ENCODE measurements at regions not wholly inside any gene's neighbourhood (a gene's known extent, or its start where the extent isn't known, plus 50 kb on each side); places are given as distances from the start of the nearest gene placed in this dataset.

GRCh38 chr15:31151301-31152233 is 50.0 kb upstream of the TRPM1 start:
- Histone ChIP-seq H3K4me3 (ENCODE audit: low read length) (no peak overlapping the region), H3K9ac (ENCODE audit: low read length) (no peak overlapping the region), H3K9me3 (ENCODE audit: low read length) (no peaks in the 10 kb centered on the region), H3F3A (ENCODE audit: low read length, unreplicated experiment) (no peaks in the 10 kb centered on the region), H3K79me2 (ENCODE audit: low read length) (no peaks in the 10 kb centered on the region), H3K27ac (ENCODE audit: low read length) (no peak overlapping the region), H3K27me3 (ENCODE audit: low read length) (peaks cover 38% of the 10 kb centered on the region), H4K20me1 (ENCODE audit: low read length) (no peaks in the 10 kb centered on the region), H3K36me3 (ENCODE audit: low read depth, low read length) (no peaks in the 10 kb centered on the region), H3K4me2 (ENCODE audit: low read length) (no peak overlapping the region), H3K4me1 (ENCODE audit: insufficient read depth, low read length) (no peaks in the 10 kb centered on the region), H2AFZ (ENCODE audit: low read length) (no peak overlapping the region), H3K9me2 (replicated peaks; ENCODE audit: low read length) (no peaks in the 10 kb centered on the region)
- ATAC-seq (no peak), DNase-seq (no peak)
- ChIA-PET POLR2A (ENCODE audit: unreplicated experiment) (no interaction called here), CTCF (no interaction called here)
- intact Hi-C loops (cut with micrococcal nuclease), result no loop called here
- no TSS peak for BruUV-seq (replicated peaks)
- TF ChIP-seq CTCF (conservative IDR thresholded peaks at IDR 0.05; ENCODE audit: low read depth, low read length), result no peak
- no peak for TF ChIP-seq EZH2 (IDR thresholded peaks at IDR 0.05; ENCODE audit: low read length, unreplicated experiment)
- TF ChIP-seq EZH2phosphoT487 (IDR thresholded peaks at IDR 0.05; ENCODE audit: borderline replicate concordance, low read length), result no peak

GRCh38 chr15:31153531-31153930 is 52.0 kb upstream of the TRPM1 start:
- TF ChIP-seq EZH2 (IDR thresholded peaks at IDR 0.05; ENCODE audit: low read length, unreplicated experiment) (no peak), EZH2phosphoT487 (IDR thresholded peaks at IDR 0.05; ENCODE audit: borderline replicate concordance, low read length) (no peak)
- no TSS peak for BruUV-seq (replicated peaks)
- no peaks in the 10 kb centered on the region for H3K9me3 ChIP-seq (ENCODE audit: low read length)
- no peak overlapping the region for H3K4me2 ChIP-seq (ENCODE audit: low read length)
- ATAC-seq (no peak), DNase-seq (no peak)
- intact Hi-C loops (cut with micrococcal nuclease), result no loop called here
- H3K27me3 ChIP-seq (ENCODE audit: low read length), result peaks cover 44% of the 10 kb centered on the region
- H3K36me3 ChIP-seq (ENCODE audit: low read depth, low read length), result no peaks in the 10 kb centered on the region
- H3K4me1 ChIP-seq (ENCODE audit: insufficient read depth, low read length), result no peaks in the 10 kb centered on the region
- H3K79me2 ChIP-seq (ENCODE audit: low read length), result no peaks in the 10 kb centered on the region
- H3K9ac ChIP-seq (ENCODE audit: low read length), result no peak overlapping the region
- no peaks in the 10 kb centered on the region for H4K20me1 ChIP-seq (ENCODE audit: low read length)
- H3F3A ChIP-seq (ENCODE audit: low read length, unreplicated experiment), result no peaks in the 10 kb centered on the region
- POLR2A ChIA-PET (ENCODE audit: unreplicated experiment), result no interaction called here
- no peaks in the 10 kb centered on the region for H3K9me2 ChIP-seq (replicated peaks; ENCODE audit: low read length)
- no peak overlapping the region for H3K27ac ChIP-seq (ENCODE audit: low read length)
- no peak overlapping the region for H3K4me3 ChIP-seq (ENCODE audit: low read length)
- CTCF ChIA-PET, result no interaction called here
- H2AFZ ChIP-seq (ENCODE audit: low read length), result no peak overlapping the region

- TF ChIP-seq EZH2phosphoT487 (IDR thresholded peaks at IDR 0.05; ENCODE audit: borderline replicate concordance, low read length) (no peak), EZH2 (IDR thresholded peaks at IDR 0.05; ENCODE audit: low read length, unreplicated experiment) (no peak), CTCF (conservative IDR thresholded peaks at IDR 0.05; ENCODE audit: low read depth, low read length) (no peak)
- no peak overlapping the region for H3K4me2 ChIP-seq (ENCODE audit: low read length)
- ATAC-seq (no peak), DNase-seq (no peak)
- intact Hi-C loops (cut with micrococcal nuclease), result no loop called here
- ChIA-PET CTCF (no interaction called here), POLR2A (ENCODE audit: unreplicated experiment) (no interaction called here)
- H4K20me1 ChIP-seq (ENCODE audit: low read length), result no peaks in the 10 kb centered on the region
- no peak overlapping the region for H3K27ac ChIP-seq (ENCODE audit: low read length)
- no peak overlapping the region for H3K4me3 ChIP-seq (ENCODE audit: low read length)
- H3F3A ChIP-seq (ENCODE audit: low read length, unreplicated experiment), result no peaks in the 10 kb centered on the region
- H2AFZ ChIP-seq (ENCODE audit: low read length), result no peak overlapping the region
- no peaks in the 10 kb centered on the region for H3K79me2 ChIP-seq (ENCODE audit: low read length)
- H3K36me3 ChIP-seq (ENCODE audit: low read depth, low read length), result no peaks in the 10 kb centered on the region
- H3K9me3 ChIP-seq (ENCODE audit: low read length), result no peaks in the 10 kb centered on the region
- H3K9me2 ChIP-seq (replicated peaks; ENCODE audit: low read length), result no peaks in the 10 kb centered on the region
- peaks cover 50% of the 10 kb centered on the region for H3K27me3 ChIP-seq (ENCODE audit: low read length)
- BruUV-seq (replicated peaks), result no TSS peak
- H3K9ac ChIP-seq (ENCODE audit: low read length), result no peak overlapping the region
- H3K4me1 ChIP-seq (ENCODE audit: insufficient read depth, low read length), result no peaks in the 10 kb centered on the region
Observed at GRCh38 chr15:31155151-31155550, 53.6 kb upstream of the TRPM1 start.
